HS-27A (cell line): ENCODE measurements at regions not wholly inside any gene's neighbourhood (a gene's known extent, or its start where the extent isn't known, plus 50 kb on each side); places are given as distances from the start of the nearest gene placed in this dataset.
"Not testable (repeated sequence)": the region's sequence is repeated elsewhere in the genome, so short reads cannot be mapped to it uniquely, and the experiment has no call there.

Experiments
- DNase-seq: peaks from one replicate; pipeline ENCODE4 v3.0.0-alpha.2; 2012; ENCODE audit warnings: low read depth, missing footprints

GRCh38 chr10:35896001-35896400 is 253.9 kb upstream of the FZD8 start:
- DNase-seq: no peak

- no peak for DNase-seq
These were observed 253.2 kb upstream of the FZD8 start for GRCh38 chr10:35895331-35895730.

GRCh38 chr10:35892526-35892925 is 250.4 kb upstream of the FZD8 start:
- DNase-seq: no peak

- no peak for DNase-seq
These were observed 248.8 kb upstream of the FZD8 start for GRCh38 chr10:35890676-35891495.

- DNase-seq: no peak
These were observed 248.0 kb upstream of the FZD8 start for GRCh38 chr10:35889971-35890675.

DNA sequence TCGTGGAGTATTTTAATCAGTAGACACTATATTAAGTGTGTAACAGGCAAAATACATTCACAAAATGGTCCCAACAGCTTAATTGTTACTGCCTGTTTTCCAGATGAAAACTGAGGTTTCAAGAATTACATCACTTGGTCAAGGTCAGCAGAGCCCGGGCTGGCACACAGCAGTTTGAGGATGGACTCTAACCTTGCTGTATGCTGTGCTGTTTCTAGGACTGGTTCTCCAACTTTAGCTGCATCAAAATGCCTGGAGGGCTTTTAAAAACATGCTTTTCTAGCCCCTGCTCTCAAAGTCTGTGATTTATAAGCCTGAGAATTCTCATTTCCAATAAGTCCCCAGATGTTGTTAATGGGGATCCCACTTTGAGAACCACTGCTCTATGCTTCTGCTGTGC is 247.1 kb upstream of the FZD8 start:
- DNase-seq: no peak

DNA sequence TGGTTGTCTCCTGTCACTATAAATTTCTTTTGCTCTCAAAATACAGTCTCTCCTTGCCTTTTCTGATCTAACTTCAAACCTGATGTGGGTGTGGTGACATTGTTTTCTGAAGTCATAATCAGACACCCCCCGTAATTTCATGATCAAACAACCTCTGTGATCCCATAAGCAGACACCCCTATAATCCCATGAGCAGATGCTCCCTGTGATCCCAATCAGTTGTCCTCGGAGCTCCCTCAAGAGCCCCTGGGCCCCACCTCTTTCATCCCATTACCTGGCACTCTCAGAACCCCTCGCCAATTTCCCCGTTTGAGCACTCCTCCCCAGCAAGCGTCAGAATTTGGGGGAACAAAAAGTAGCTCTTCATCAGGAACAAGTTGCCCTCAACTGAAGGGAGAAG is 246.3 kb upstream of the FZD8 start:
- no peak for DNase-seq

- no peak for DNase-seq
These were observed 245.6 kb upstream of the FZD8 start for GRCh38 chr10:35887685-35888084.

- no peak for DNase-seq
These were observed 243.0 kb upstream of the FZD8 start for GRCh38 chr10:35885076-35885475.

DNA sequence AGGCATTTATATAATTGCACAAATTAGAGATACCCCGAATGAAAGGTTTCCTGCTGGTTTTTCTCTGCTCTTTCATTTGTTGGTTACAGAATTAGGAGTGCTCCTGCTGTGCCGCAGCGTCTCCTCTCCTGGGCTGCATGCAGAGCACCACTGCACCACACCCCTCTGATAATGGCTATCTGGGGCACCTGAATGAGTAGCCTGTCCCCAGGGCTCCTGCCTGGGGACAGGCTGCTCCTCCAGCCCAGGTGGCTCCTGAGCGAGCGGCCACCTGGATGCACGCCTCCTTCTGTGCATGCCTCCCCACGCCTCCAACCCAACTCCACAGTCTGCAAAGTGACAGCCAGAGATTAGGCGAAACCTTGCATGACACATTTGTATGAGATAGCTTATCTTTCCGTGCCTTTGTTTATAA is 242.6 kb upstream of the FZD8 start:
- DNase-seq: no peak

GRCh38 chr10:35882422-35883150 is 240.5 kb upstream of the FZD8 start:
- no peak for DNase-seq

- no peak for DNase-seq
These were observed 239.2 kb upstream of the FZD8 start for GRCh38 chr10:35881320-35881719.

DNA sequence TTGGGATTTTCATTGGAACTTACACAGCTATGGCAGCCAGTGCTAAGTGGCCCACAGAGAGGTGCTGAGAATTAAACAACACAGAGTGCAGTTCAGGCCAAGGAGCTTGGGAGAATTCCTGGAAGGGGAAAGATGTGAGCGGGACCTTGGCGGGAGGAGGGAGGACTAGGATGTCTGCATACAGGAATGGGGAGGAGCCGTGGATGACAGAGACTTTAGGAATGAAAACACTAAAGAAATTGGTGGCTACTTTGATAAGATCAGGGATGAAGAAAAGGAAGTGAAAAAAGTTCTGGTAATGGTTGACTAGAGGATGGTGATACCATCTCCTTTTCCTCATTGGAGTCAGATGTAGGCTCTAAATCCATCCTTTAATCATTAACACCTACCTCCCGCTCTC is 234.2 kb upstream of the FZD8 start:
- no peak for DNase-seq

DNA sequence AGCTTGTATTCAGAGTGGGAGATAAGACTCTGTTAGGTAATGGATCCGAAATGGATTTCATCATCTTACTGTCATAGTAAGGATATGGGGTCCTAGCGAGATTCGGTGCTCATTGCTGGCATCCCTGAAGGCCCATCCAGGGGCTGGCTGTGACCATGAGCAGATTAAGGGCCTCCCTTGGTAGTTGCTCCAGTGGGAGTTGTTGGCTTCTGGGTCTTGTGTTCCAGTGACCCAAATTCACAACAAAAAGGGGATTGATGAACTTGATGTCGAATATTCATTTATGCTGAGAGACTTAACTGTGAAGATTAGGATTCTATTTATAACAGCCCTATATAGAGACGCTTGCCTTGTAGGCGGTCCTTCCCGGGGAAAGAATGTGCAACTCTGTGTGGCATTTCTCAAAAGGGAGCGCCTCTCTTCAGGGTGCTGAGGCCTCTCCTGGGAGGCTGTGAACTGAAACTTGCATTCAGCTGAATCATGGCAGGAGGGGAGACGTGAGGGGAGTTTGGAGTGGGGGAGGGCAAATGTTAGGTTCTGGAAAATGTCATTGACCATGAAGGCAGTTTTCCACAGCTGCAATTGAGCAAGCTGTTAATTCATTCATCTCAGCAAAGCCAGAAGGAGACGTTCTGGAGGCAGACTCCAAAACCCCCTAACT is 233.1 kb upstream of the FZD8 start:
- no peak for DNase-seq

DNA sequence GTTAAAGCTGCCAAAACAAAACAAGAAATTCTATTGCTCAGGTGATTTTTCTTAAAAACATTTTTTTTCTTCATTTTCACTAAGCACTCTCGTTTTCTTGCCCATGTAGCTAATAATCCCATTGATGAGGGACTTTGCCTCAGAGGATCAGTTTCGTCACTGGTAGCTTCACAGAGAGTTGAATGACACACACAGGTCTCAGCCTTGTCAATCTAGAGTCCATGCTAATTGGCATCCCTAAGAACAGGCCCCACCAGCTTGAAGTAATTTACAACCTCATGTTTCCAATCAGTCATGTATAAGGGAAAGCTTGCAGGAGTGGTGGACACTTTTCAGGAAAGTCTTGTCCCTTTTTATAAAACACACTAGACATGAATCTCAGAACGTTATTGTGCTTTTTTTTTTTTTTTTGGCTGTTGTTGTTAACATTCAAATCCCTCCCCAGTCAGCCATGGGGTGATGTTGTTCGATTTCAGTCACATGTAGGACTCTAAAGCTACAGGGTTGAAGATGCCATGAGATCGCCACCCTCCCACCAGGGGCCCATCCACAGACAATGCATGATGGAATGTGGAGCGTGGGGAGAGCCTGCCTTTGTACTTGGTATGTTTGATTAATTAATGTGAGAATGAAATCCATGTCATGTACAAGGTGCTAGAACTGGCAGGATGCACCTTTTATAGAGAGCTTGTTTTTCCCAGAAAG is 232.4 kb upstream of the FZD8 start:
- DNase-seq: no peak

- no peak for DNase-seq
These were observed 230.6 kb upstream of the FZD8 start for GRCh38 chr10:35872671-35873070.

GRCh38 chr10:35870665-35871310 is 228.7 kb upstream of the FZD8 start:
- DNase-seq: no peak

GRCh38 chr10:35858676-35859283 is 216.7 kb upstream of the FZD8 start:
- DNase-seq: not testable (repeated sequence)

- DNase-seq: no peak
These were observed 215.8 kb upstream of the FZD8 start for GRCh38 chr10:35857860-35858259.

DNA sequence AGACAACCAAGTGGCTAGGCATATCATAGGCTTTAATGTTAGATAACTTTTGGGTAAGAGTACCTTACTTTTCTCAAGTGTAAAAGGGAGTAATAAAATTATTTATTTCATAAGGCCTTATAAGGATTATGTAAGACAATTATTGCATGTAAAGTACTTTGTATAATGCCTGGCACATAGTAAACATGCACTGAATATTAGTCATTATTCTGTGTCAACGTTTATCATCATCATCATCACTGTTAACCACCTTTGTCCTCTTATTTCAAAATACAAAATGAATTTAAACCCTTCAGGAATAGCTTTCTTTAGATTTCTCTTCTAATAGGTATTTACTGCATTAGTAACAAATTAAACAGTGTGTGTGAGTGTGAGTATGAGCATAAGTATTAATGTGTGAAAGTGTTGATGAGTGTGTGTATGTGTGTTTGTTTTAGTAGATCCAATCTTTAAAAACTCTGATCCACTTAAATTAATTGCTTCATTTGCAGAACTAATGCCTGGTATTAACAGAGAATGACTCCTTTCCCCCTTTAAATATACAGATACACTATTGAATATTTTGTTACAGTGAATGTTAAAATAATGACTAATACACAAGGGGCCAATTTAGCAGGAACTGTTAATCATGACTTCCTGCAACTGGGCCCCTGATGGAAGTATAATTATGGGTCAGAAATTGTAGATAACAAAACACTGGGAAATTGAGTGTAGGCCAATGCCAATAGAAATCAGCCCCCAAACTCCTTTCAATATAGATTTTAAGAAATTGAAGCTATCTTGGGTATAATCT is 213.3 kb upstream of the FZD8 start:
- DNase-seq: no peak
